ENCODE measurements at regions not wholly inside any gene's neighbourhood (a gene's known extent, or its start where the extent isn't known, plus 50 kb on each side); places are given as distances from the start of the nearest gene placed in this dataset.

DNA sequence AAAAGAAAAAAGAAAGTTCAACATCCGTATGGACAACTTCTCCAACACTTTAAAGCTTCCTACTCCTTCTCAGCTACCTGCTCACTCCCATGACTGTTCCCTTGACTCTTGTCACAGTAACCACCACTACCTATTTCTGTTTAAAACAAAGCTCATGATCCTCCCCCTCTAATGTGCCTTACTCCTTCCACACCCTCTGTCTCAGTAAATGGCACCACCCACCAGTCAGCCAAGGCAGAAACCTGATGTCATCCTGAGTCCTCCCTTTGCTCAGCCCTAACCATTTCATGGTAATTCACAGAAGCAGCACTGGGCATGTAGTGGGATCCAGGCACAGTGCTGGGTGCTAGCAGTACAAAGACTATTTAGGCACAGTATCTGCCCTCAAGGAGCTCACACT lies 63.0 kb upstream of the PPM1J start:
- no peak overlapping the region for H3K27ac Mint-ChIP-seq
- no peaks in the 10 kb centered on the region for H3K4me1 Mint-ChIP-seq
- DNase-seq (no peak), ATAC-seq (no peak)
- H3K4me3 Mint-ChIP-seq: no peak overlapping the region
- H3K9me3 Mint-ChIP-seq: no peaks in the 10 kb centered on the region
- peaks cover 6% of the 10 kb centered on the region for H3K27me3 Mint-ChIP-seq
- no peaks in the 10 kb centered on the region for H3K36me3 Mint-ChIP-seq (ENCODE audit: low read depth)

DNA sequence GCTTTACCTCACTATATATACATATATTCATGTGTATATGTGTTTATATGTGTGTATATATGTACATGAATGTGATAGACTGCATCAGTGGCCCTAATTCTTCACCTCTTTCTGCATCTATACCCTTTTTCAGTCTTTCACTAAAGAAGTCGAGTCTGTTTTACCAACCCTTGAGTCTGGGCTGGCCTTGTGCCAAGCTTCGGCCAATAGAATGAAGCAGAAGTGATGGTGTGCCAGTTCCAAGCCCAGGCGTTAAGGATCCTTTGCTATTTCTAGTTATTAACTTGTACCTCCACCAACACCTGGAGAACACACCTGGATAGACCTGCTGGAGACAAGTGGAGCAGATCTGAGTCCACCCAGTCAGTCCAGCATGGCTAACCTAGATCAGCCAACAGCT lies 61.6 kb upstream of the PPM1J start:
- Mint-ChIP-seq H3K9me3 (no peaks in the 10 kb centered on the region), H3K27me3 (peaks cover 8% of the 10 kb centered on the region), H3K36me3 (ENCODE audit: low read depth) (no peaks in the 10 kb centered on the region), H3K4me3 (no peak overlapping the region), H3K4me1 (no peaks in the 10 kb centered on the region), H3K27ac (no peak overlapping the region)
- ATAC-seq: no peak
- DNase-seq: no peak

DNA sequence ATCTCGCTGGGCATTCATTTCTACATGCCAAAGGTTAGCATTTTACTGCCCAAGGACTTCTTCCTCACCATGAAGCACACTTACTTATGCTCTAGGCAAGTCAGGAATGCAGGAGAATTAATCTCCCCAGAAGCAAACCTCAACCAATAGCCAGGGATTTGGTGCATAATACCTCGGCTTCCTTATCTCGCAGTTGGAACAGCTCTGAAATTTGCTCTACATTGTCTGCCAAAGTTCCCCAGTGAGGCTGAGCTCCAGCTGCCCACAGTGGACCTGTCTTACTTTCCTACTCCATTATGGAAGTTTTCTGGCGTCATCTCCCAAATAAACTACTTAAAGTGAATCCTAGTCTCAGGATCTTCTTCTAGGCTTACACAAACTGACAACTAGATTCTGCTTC lies 57.6 kb upstream of the PPM1J start:
- H3K9me3 Mint-ChIP-seq: no peaks in the 10 kb centered on the region
- no peak for DNase-seq
- H3K27ac Mint-ChIP-seq: no peak overlapping the region
- peaks cover 5% of the 10 kb centered on the region for H3K4me1 Mint-ChIP-seq
- ATAC-seq: no peak
- no peak overlapping the region for H3K4me3 Mint-ChIP-seq
- no peaks in the 10 kb centered on the region for H3K36me3 Mint-ChIP-seq (ENCODE audit: low read depth)
- peaks cover 2% of the 10 kb centered on the region for H3K27me3 Mint-ChIP-seq

DNA sequence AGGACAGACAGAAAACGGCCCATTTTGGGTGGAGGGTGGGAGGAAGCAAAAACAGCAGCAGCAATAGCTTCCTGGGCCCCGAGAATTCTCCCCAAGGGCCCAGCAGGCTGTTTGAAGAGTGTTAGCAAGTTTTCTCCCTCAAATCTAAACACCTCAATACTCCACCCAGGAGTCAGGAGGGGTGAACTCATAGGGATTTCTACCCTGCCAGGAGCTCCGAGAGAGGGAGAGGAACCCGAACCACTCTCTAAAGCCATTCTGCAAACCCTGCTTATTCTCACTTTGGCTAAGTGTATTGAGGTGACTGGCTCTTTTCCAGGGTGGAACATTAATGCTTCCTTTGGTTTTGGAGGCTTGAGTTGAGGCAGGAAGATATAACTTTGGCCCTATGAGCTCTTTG lies 55.6 kb upstream of the PPM1J start:
- no peak overlapping the region for H3K27ac Mint-ChIP-seq

DNA sequence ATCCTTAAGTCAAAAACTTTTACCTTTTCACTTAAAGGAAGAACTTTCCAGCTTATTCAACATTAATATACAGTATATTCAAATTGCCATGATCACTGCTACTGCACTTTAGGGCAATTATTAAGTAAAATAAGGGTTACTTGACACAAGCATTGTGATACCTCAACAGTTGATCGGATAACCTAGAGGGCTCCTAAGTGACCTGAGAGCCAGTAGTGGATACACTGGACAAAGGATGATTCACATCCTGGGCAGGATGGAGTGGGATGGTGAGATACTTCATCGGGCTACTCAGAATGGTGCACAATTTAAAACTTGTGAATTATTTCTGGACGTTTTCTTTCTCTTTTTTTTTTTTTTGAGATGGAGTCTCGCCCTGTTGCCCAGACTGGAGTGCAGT lies 54.5 kb upstream of the PPM1J start:
- Mint-ChIP-seq H3K36me3 (ENCODE audit: low read depth) (no peaks in the 10 kb centered on the region), H3K27ac (no peak overlapping the region), H3K4me3 (no peak overlapping the region)

More for the DNA sequence above, 55.6 kb upstream of the PPM1J start:
- Mint-ChIP-seq H3K9me3 (no peaks in the 10 kb centered on the region), H3K36me3 (ENCODE audit: low read depth) (no peaks in the 10 kb centered on the region), H3K4me3 (no peak overlapping the region), H3K4me1 (peaks cover 5% of the 10 kb centered on the region), H3K27me3 (peaks cover 6% of the 10 kb centered on the region)
- no peak for DNase-seq
- no peak for ATAC-seq

DNA sequence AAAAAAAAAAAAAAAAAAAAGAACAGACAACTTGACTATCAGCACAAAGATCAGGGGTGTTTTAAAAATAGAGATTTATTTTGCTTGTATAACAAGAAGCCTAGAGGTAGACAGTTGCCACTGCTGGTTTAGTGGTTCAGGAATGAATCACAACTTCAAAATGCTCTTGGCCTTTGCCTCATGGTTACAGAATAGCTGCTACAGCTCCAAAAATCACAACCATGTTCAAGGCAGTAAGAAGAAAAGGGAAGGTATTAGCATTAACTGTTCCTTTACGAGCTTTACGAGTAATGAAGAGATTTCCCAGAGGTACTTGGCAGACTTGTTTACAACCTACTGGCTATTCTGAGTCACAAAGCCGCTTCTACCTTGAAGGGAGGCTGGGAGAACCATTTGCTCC lies 52.5 kb upstream of the PPM1J start:
- Mint-ChIP-seq H3K4me1 (peaks cover 10% of the 10 kb centered on the region), H3K9me3 (no peaks in the 10 kb centered on the region), H3K36me3 (ENCODE audit: low read depth) (no peaks in the 10 kb centered on the region), H3K27ac (no peak overlapping the region), H3K27me3 (peaks cover 10% of the 10 kb centered on the region), H3K4me3 (no peak overlapping the region)
- ATAC-seq (no peak), DNase-seq (no peak)

More for the DNA sequence above, 54.5 kb upstream of the PPM1J start:
- DNase-seq (no peak), ATAC-seq (no peak)
- Mint-ChIP-seq H3K9me3 (no peaks in the 10 kb centered on the region), H3K27me3 (peaks cover 6% of the 10 kb centered on the region), H3K4me1 (peaks cover 5% of the 10 kb centered on the region)

Data from activated naive CD8-positive, alpha-beta T cell treated with anti-CD3 and anti-CD28 coated beads, Interleukin-2, amount 50 U/mL, for 24 hours (primary cell).